ENCODE measurements at regions not wholly inside any gene's neighbourhood (a gene's known extent, or its start where the extent isn't known, plus 50 kb on each side); places are given as distances from the start of the nearest gene placed in this dataset. TPM values are rescaled to one million over a fixed set of nuclear protein-coding genes. Genes with fewer than 3 reads are reported as not detected.

- TF ChIP-seq, protein P1, sequence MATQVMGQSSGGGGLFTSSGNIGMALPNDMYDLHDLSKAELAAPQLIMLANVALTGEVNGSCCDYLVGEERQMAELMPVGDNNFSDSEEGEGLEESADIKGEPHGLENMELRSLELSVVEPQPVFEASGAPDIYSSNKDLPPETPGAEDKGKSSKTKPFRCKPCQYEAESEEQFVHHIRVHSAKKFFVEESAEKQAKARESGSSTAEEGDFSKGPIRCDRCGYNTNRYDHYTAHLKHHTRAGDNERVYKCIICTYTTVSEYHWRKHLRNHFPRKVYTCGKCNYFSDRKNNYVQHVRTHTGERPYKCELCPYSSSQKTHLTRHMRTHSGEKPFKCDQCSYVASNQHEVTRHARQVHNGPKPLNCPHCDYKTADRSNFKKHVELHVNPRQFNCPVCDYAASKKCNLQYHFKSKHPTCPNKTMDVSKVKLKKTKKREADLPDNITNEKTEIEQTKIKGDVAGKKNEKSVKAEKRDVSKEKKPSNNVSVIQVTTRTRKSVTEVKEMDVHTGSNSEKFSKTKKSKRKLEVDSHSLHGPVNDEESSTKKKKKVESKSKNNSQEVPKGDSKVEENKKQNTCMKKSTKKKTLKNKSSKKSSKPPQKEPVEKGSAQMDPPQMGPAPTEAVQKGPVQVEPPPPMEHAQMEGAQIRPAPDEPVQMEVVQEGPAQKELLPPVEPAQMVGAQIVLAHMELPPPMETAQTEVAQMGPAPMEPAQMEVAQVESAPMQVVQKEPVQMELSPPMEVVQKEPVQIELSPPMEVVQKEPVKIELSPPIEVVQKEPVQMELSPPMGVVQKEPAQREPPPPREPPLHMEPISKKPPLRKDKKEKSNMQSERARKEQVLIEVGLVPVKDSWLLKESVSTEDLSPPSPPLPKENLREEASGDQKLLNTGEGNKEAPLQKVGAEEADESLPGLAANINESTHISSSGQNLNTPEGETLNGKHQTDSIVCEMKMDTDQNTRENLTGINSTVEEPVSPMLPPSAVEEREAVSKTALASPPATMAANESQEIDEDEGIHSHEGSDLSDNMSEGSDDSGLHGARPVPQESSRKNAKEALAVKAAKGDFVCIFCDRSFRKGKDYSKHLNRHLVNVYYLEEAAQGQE (IDR thresholded peaks at IDR 0.05; ENCODE audit: unreplicated experiment), result no peak
Measured at GRCh38 chr18:47311585-47311984, 60.1 kb upstream of the SKOR2 start (continued).

Small RNA genes in the stretch of these regions (microRNA-seq; reads per million reads assigned to microRNA genes)
- gene MIR4527, result not detected

Small RNA genes in the stretch of these regions (small RNA-seq; reads per million reads assigned to genes)
- not detected for gene MIR4527 (ENCODE audit: low replicate concordance)
